22Rv1 (cell line): ENCODE measurements at regions not wholly inside any gene's neighbourhood (a gene's known extent, or its start where the extent isn't known, plus 50 kb on each side); places are given as distances from the start of the nearest gene placed in this dataset.

Experiments used
- ZFX ChIP-seq: fragments of 450-650 bp; IDR thresholded peaks from 2 replicates; pipeline ENCODE4 v1.6.1; 2017; ENCODE audit warnings: antibody characterized with exemption, borderline replicate concordance
- TF ChIP-seq, protein P1 (sequence below): fragments of 450-650 bp; IDR thresholded peaks from 2 replicates; pipeline ENCODE4 v1.5.1; 2017; ENCODE audit warnings: mild to moderate bottlenecking

DNA sequence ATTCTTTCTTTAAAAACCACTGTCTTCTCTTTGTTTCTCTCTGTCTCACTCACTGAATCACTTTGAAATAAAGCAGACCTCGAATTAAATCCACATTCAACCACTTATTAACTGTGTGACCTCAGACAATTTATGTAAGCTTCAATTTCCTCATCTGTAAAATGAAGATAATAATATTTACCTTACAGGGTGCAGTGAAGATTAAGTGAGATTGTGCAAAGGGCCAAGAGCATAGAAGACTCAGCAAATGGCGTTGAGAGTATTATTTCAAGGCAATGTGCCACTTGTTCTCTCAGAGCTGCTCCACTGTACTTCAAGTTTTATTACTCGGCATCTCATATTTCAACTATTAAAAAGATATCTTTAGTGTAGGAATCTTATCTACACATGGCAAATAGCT, 454.2 kb upstream of the HNRNPA3 start:
- TF ChIP-seq, protein P1, sequence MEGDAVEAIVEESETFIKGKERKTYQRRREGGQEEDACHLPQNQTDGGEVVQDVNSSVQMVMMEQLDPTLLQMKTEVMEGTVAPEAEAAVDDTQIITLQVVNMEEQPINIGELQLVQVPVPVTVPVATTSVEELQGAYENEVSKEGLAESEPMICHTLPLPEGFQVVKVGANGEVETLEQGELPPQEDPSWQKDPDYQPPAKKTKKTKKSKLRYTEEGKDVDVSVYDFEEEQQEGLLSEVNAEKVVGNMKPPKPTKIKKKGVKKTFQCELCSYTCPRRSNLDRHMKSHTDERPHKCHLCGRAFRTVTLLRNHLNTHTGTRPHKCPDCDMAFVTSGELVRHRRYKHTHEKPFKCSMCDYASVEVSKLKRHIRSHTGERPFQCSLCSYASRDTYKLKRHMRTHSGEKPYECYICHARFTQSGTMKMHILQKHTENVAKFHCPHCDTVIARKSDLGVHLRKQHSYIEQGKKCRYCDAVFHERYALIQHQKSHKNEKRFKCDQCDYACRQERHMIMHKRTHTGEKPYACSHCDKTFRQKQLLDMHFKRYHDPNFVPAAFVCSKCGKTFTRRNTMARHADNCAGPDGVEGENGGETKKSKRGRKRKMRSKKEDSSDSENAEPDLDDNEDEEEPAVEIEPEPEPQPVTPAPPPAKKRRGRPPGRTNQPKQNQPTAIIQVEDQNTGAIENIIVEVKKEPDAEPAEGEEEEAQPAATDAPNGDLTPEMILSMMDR = no peak
- no peak for TF ChIP-seq ZFX
